Muscle of leg (tissue), 3 donors: ENCODE measurements at regions not wholly inside any gene's neighbourhood (a gene's known extent, or its start where the extent isn't known, plus 50 kb on each side); places are given as distances from the start of the nearest gene placed in this dataset.
"Not testable (repeated sequence)": the region's sequence is repeated elsewhere in the genome, so short reads cannot be mapped to it uniquely, and the experiment has no call there.

Experiments
- DNase-seq: peaks from one replicate; pipeline ENCODE4 v3.0.0; 2013
- H3K27ac ChIP-seq: one replicate; pipeline ENCODE4 v1.5.1; 2013; ENCODE audit warnings: mild to moderate bottlenecking, low read length, control low read depth
- H3K27me3 ChIP-seq: one replicate; pipeline ENCODE4 v1.6.1; 2013; ENCODE audit warnings: low read length; ENCODE audit not compliant: control insufficient read depth, insufficient read depth
- H3K36me3 ChIP-seq: one replicate; pipeline ENCODE4 v1.6.1; 2013; ENCODE audit warnings: low read length; ENCODE audit not compliant: control insufficient read depth, insufficient read depth
- H3K4me1 ChIP-seq: one replicate; pipeline ENCODE4 v1.6.1; 2013; ENCODE audit warnings: low read length; ENCODE audit not compliant: control insufficient read depth, insufficient read depth
- H3K4me3 ChIP-seq: one replicate; pipeline ENCODE4 v1.5.1; 2013; ENCODE audit warnings: low read length, control low read depth
- H3K9me3 ChIP-seq: replicated peaks from 2 replicates; pipeline ENCODE4 v1.6.1; 2013; ENCODE audit warnings: low read depth, low read length; ENCODE audit not compliant: control insufficient read depth
- WGBS: methylation state at CpG from one replicate; pipeline ENCODE4 v1.1.5; 2013; ENCODE audit warnings: missing lambda C conversion rate; ENCODE audit not compliant: insufficient coverage; 5-methylcytosine and 5-hydroxymethylcytosine counted together

DNA sequence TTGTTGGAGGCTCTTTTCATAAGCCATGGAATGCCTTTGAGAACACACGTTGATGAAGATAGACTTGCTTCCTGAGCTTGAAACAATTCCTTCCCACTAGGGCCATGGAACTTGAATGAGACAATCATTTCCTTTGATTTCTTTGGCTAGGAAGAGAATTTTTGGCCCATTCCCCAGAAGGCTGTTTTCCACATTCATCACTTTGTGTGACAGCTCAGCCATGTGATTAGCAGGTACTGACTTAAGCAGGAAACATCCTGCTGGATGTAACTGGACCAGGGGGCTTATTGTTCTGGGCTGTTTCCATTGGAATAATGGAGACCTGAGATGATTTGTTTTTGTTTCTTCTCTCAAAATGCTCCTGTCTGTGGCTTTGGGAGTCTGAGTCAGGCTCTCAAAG lies 469.8 kb upstream of the SEL1L start:
- Histone ChIP-seq H3K36me3 (no peaks in the 10 kb centered on the region), H3K4me1 (no peaks in the 10 kb centered on the region), H3K9me3 (no peaks in the 10 kb centered on the region), H3K27ac (no peak overlapping the region), H3K27me3 (no peaks in the 10 kb centered on the region), H3K4me3 (no peak overlapping the region)
- WGBS = no CpG with 5 or more reads among the region's 1 CpG
- peak; percentile 29 for DNase-seq

GRCh38 chr14:82009076-82009475 lies 475.4 kb upstream of the SEL1L start:
- H3K36me3 ChIP-seq = no peaks in the 10 kb centered on the region

GRCh38 chr14:82009993-82010392 lies 476.3 kb upstream of the SEL1L start:
- WGBS = 67% methylated on average over 1 of the region's 2 CpGs

More at GRCh38 chr14:82009076-82009475, 475.4 kb upstream of the SEL1L start:
- Histone ChIP-seq H3K4me1 (no peaks in the 10 kb centered on the region), H3K27me3 (no peaks in the 10 kb centered on the region), H3K27ac (no peak overlapping the region), H3K9me3 (no peaks in the 10 kb centered on the region), H3K4me3 (no peak overlapping the region)
- WGBS = 40% methylated on average over 2 of the region's 3 CpGs
- no peak for DNase-seq

GRCh38 chr14:82011460-82011859 lies 477.8 kb upstream of the SEL1L start:
- no peak overlapping the region for H3K27ac ChIP-seq
- 97% methylated on average over 3 of the region's 3 CpGs for WGBS
- no peak overlapping the region for H3K4me3 ChIP-seq
- no peaks in the 10 kb centered on the region for H3K27me3 ChIP-seq
- no peaks in the 10 kb centered on the region for H3K36me3 ChIP-seq
- H3K4me1 ChIP-seq = no peaks in the 10 kb centered on the region
- DNase-seq = no peak
- no peaks in the 10 kb centered on the region for H3K9me3 ChIP-seq

More at GRCh38 chr14:82009993-82010392, 476.3 kb upstream of the SEL1L start:
- Histone ChIP-seq H3K27me3 (no peaks in the 10 kb centered on the region), H3K4me3 (no peak overlapping the region), H3K27ac (no peak overlapping the region), H3K36me3 (no peaks in the 10 kb centered on the region), H3K4me1 (no peaks in the 10 kb centered on the region), H3K9me3 (no peaks in the 10 kb centered on the region)
- no peak for DNase-seq

- Histone ChIP-seq H3K27me3 (no peaks in the 10 kb centered on the region), H3K36me3 (no peaks in the 10 kb centered on the region), H3K4me3 (no peak overlapping the region), H3K9me3 (no peaks in the 10 kb centered on the region), H3K27ac (no peak overlapping the region), H3K4me1 (no peaks in the 10 kb centered on the region)
- no CpG with 5 or more reads among the region's 1 CpG for WGBS
- no peak for DNase-seq
Observed at GRCh38 chr14:82029038-82029437, 495.4 kb upstream of the SEL1L start.

- no CpG with 5 or more reads among the region's 3 CpGs for WGBS
Observed at GRCh38 chr14:82035397-82035796, 501.7 kb upstream of the SEL1L start.

GRCh38 chr14:82038066-82038465 lies 504.4 kb upstream of the SEL1L start:
- WGBS = 100% methylated on average over 1 of the region's 3 CpGs
- DNase-seq, H3K36me3 ChIP-seq, H3K4me3 ChIP-seq, H3K27me3 ChIP-seq, H3K27ac ChIP-seq, H3K9me3 ChIP-seq, H3K4me1 ChIP-seq: not testable (repeated sequence)

More at GRCh38 chr14:82035397-82035796, 501.7 kb upstream of the SEL1L start:
- DNase-seq = no peak
- Histone ChIP-seq H3K9me3 (no peaks in the 10 kb centered on the region), H3K4me3 (no peak overlapping the region), H3K27me3 (no peaks in the 10 kb centered on the region), H3K36me3 (no peaks in the 10 kb centered on the region), H3K4me1 (no peaks in the 10 kb centered on the region), H3K27ac (no peak overlapping the region)

DNA sequence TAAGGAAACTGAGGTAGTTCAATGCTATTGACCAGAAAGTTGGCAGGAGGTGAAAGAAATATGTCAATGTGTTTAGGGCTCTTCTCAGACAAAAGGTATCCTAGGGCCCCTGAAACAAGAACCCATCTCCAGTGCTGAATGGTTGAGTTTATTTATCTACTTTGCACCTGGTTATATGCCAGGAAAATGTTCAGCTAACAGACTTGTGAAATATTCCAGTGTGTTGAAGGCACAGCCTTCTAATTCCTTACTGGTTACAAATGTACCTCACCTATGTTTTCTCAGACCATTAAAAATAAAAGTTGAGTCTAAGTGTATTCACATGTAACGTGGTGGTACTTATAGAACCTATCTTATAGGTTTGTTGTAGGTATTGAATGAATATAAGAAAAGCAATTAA lies 511.7 kb upstream of the SEL1L start:
- DNase-seq = no peak
- Histone ChIP-seq H3K4me1 (no peaks in the 10 kb centered on the region), H3K4me3 (no peak overlapping the region), H3K9me3 (no peaks in the 10 kb centered on the region), H3K27me3 (no peaks in the 10 kb centered on the region), H3K27ac (no peak overlapping the region), H3K36me3 (no peaks in the 10 kb centered on the region)
- no CpG with 5 or more reads among the region's 1 CpG for WGBS

DNA sequence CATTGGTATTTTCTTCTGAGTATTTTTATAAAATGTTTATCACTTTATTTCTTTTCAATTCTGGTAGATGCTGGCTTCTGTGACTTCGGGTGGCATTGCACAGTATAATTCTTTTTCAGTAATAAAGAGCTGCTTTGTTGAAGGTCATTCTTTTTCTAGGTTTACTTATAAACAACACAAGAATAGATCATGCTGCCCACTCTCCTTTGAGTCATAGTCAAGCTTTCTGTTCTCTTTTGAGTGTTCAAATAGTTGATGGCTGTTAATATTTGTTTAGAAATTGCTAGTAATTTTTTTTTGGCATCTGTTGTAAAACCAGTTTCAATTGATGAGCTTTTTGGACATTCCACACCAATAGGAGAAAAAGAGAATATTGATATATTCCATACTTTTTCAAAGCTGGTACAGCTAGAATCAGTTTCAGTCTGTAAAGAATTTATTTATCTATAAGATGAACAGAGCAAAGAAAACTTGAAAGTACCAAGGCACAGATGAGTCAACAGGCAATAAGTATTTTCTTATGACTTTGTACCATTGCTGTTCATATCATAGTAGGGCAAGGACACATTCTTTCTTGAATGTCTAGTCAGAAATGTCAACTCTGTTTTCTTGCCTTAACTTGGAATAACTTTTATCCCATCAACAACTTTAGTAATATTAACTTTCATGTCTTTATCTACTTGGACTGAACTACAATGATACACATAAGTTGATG lies 513.0 kb upstream of the SEL1L start:
- Histone ChIP-seq H3K9me3 (no peaks in the 10 kb centered on the region), H3K36me3 (no peaks in the 10 kb centered on the region), H3K4me1 (no peaks in the 10 kb centered on the region), H3K4me3 (no peak overlapping the region), H3K27me3 (no peaks in the 10 kb centered on the region), H3K27ac (no peak overlapping the region)
- DNase-seq = no peak
- WGBS = no CpG with 5 or more reads among the region's 1 CpG

DNA sequence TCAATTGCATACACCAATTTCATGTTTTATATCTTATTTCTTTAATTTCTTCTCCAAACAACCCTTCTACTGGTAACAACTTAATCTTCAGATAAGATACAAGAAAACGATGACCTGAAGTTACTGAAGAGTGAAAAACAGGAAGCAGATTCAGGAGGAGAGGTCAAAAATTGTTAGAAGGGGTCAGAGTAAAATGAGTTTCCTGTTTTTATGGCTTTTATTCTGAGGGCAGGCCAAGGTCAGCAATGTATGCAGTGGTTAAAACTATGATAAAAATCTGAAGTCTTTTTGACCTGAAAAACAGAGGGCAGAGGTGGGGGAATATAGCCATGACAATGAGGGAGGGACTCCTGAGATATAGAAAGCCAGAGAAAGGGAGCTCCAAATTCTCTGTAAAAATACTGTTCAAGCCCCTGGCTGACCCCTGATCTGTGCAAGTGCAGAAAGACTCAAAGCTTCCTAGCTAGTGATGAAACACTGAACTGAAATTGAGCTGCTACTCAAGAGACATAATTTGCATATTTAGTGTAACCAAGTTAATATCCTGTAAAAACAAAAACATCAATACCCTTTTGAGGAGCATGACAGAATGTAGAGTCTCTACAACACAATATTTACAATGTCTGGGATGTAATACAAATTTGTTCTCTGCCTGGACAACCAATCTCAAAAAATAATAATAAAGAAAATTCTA lies 514.3 kb upstream of the SEL1L start:
- Histone ChIP-seq H3K4me1 (no peaks in the 10 kb centered on the region), H3K27me3 (no peaks in the 10 kb centered on the region)
- WGBS = 20% methylated on average over 1 of the region's 1 CpG

More for the DNA sequence above, 514.3 kb upstream of the SEL1L start:
- H3K4me3 ChIP-seq = no peak overlapping the region
- no peak for DNase-seq
- H3K27ac ChIP-seq = no peak overlapping the region
- H3K9me3 ChIP-seq = no peaks in the 10 kb centered on the region
- no peaks in the 10 kb centered on the region for H3K36me3 ChIP-seq
